NCI-H1417 (cell line): ENCODE measurements at regions not wholly inside any gene's neighbourhood (a gene's known extent, or its start where the extent isn't known, plus 50 kb on each side); places are given as distances from the start of the nearest gene placed in this dataset.

Source experiments
- DNase-seq, 3 experiments: peaks; one replicate each; lab custom pipeline; 2025; lab: John Stamatoyannopoulos, UW

GRCh38 chr12:131486451-131487230 lies 224.2 kb upstream of the SFSWAP start:
- DNase-seq, result no peak

DNA sequence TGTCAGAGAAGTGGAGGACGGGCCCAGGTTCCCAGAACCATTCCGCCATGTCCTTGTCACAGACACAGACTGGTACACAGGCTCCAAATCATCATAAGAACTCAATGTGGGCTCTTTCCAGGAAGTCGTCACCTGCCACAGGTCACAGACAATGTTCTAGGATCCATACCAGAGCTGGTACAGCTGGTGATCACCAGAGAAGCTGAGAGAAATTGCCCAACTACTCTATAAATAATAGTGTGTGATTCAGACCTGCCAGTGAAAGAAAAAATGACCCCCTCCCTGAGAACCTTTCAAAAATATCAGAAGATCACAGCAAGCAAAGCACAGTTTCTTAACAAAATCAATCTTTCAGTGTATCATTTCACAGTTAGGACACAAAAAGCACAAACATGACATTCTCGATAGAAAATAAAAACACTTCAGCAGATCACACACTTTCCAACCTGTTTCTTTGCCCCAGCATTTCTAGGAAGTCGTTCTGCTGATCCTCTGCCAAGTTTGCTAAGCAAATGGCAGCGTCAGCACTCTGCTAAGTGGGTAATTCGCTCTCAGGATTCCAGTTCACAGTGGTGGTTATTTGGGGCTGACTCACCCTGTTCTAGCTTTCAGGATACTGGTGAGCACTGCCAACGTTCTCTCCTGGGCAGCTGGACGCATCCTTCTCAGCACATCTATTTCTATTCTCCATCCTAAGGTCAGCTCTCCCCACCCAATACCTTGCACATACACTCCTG lies 223.3 kb upstream of the SFSWAP start:
- DNase-seq, result no peak

GRCh38 chr12:131489718-131490117 lies 221.2 kb upstream of the SFSWAP start:
- DNase-seq, result no peak

DNA sequence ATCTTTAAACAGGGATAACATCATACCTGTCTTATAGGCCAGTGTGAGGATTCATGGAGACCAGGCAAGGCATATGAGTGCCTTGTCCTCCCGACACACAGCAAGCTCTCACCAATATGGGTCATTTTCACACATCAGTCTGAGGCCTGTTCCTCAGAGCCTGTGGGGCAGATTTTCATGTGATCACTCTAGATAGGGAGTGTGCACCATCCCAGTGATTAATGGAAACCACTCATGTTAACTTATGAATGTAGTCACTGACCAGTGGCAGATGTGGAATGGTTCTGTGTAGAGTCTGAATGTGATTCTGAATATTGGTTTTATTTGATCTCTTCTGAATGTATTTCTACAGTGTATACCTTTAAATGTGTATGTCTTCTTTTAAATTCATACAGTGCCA lies 219.7 kb upstream of the SFSWAP start:
- no peak for DNase-seq

GRCh38 chr12:131491916-131492490 lies 218.9 kb upstream of the SFSWAP start:
- no peak for DNase-seq

DNA sequence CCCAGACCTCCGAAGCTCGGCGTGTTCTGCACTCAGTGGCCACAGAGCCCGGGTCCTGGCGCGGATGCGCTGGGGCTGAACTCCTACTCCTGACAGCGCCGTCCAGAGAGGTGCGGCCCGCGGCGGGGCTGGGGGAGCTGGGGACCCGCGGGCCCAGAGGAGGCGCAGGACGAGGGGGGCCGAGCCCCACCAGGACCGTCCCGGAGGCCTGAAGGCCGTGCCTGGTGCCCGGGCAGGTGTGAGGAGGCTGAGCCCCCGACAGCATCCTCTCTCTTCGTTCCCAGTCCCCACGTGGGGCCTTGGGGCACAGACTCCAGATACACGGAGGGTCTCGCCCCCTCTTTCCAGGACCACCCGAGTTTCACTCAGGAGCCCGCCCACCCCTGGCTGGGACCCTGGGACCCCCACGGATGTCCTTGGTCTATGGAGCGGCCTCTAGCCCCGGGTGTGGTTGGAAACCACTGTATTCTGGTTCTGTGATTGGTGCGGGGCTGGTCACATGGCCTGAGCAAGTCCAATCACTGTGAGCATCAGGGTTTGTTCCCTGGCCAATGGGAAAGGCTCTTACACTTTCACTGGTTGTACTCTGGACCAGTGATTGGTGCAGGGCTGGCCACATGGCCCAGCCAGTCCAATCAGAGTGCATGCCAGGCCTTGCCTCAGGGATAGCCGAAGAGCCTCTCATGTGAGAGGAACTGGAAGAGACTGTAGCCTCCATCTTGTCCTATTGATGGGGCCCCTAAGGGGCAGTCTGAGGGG lies 217.6 kb upstream of the SFSWAP start:
- DNase-seq, result no peak

- DNase-seq, result no peak
Measured at GRCh38 chr12:131494216-131494615, 216.7 kb upstream of the SFSWAP start.

DNA sequence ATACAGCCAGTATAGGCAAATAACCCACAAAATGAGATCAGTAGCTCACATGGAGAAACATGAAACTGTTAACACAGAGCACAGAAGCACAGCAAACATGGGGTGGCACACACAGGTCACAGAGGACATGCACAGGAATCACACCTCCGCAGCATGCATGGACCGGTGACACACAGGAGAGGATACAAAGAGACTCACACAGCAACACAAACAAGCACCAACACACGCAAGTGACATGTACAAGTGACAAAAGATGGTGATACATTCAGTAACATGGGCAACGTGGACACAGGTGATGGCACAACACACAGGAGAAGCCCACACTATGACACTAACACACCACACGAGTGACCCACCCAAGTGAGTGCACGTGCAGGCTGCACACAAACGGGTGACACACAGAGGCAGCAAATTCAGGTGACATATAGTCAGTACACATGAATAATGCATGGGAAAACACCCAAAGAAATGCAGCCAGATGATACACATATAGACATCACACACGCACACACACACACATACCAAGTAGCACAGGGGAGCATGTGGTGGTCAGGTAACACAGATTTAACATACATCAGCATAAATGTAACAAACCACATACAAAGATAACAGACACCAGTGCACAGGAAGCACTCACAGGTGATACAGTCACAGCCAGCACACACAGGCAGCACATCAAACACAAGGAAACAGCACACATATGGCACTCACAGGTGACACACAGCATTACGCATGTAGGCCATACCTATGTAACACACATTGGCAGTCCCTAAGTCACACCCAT lies 216.0 kb upstream of the SFSWAP start:
- no peak for DNase-seq

DNA sequence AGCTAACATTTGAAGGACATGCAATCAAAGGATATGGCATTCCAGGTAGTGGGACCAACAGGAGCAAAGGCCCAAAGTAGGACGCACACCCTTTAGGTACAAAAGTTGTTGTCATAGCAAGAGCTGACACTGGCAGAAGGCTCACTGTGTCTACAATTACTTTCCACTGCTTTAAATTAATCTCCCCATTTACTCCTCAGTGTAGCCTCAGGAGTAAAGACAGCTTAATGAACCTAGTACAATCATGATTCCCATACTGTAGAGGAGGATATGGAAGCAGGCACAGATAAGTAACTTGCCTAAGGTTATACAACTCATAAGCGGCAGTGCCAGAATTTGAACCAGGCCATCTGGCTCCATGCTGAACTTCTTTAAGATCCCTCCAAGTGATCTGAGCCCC lies 212.9 kb upstream of the SFSWAP start:
- DNase-seq, result no peak

DNA sequence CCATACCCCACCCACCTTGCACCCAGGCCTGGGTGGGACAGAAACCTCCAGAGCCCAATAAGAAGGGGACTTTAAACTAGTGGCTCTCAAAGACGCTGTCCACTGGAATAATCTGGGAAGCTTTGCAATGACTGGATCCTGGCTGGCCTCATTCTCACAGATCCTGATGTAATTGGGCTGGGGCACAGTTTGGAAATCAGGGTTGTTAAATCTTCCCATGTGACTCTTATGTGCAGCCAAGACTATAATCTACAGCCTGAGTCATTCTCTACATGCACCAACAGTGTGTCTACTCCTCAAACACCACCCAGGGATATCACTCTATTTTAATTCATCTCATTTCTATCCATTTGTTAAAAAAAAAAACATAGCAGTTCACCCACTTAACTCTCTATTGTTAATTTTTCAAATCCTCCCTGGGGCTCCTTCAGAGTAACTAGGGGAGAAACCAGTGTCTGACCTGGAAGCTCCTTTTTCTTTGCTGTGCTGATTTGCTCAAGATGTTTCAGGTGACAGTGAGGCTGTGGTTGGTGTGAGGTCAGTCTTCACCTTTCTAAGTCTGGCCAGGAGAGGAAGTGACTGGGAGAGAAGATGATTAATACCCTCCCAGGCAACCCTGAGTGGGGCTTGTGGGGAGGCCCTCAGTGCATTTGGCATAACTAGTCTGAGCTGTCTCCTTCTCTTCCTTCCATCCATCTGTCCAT lies 211.6 kb upstream of the SFSWAP start:
- no peak for DNase-seq

DNA sequence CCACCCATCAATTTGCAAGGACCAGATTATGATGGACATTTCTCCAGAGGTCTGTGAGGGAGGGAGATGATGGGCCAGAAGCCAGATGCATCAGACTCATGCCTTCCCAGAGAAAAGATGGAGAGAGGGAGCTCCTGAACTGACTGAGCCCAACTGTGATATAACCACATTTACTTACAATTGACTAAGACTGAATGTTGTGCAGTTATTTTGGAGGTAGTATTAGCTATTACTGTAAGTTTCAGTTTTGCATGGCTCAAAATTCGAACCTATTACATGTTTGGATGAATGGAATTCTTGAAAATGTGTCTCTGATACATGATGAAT lies 211.1 kb upstream of the SFSWAP start:
- no peak for DNase-seq

DNA sequence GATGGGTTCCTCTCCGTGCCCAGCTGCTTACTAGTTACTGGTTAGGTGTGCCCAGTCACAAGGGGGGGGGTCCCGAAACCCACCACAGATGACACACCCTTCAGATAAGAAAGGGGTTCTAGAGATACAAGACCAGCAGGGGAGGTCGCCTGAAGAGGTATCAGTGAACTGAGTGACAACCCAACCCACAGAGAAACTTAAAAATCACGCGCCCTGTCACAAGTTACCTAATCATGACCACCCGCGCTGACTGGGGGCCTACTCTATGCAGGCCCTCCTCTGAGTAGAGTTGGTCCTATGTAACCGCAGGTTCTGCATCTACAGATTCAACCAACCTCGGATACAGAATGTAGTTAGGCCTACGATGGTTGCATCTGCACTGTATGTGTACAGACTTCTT lies 210.3 kb upstream of the SFSWAP start:
- DNase-seq, result no peak

DNA sequence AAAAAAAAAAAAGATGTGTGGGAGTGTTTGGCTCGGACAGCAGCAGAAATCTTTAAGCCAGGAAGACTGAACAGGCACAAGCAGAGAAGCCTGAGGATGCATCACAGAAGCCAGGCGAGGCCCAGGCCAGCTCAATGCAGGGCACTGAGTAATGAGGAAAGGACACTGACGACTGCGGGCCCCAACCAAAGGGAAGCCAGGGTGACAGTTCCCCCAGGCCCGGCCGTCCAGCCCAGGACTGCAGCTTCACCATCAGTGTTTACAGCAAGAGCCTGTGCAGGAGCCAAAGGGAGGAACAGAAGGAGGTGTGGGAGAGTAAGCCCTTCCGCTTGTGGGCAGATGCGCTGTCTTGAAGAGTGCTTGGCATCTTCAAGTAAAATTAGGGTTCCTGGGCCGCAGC lies 205.3 kb upstream of the SFSWAP start:
- DNase-seq, result no peak

DNA sequence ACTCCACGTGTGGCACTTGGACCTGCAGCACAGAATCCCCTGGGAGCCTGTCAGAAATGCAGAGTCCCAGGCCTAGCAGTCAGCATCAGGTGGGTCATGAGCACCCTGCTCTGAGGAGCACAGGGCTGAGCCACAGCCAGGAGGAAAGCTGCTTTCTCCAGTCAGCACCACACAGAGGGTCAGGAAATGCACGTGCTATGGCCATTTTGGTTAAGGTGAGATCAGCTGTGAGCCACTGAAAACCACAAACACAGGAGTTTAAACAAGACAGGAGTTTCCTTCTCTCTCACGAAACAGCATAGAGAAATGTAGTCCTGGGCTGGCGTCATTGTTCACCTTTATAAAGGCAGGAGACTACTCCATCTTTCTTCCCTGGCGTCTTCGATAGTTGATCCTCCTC lies 204.5 kb upstream of the SFSWAP start:
- no peak for DNase-seq

DNA sequence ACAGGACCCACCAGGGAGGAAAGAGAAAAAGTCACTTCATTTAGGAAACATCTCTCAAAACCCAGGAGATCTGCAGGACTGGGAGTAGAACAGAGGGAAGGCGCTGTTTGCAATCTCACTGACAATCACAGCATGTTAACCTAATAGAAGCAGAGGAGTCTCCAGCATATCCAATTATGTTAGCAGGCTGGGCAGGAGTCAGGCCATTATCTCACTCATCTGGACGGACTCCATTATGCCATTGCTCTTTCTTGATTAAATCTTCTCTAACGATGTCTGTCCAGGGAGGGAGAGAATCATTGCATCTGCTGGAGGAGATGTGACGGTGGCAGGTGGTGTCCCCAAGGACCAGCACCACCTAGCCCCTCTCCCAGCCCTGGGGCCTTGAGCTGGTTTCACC lies 203.8 kb upstream of the SFSWAP start:
- DNase-seq, result no peak

GRCh38 chr12:131507881-131508280 lies 203.0 kb upstream of the SFSWAP start:
- no peak for DNase-seq

- no peak for DNase-seq
Measured at GRCh38 chr12:131509701-131510100, 201.2 kb upstream of the SFSWAP start.

- no peak for DNase-seq
Measured at GRCh38 chr12:131510431-131510830, 200.5 kb upstream of the SFSWAP start.

DNA sequence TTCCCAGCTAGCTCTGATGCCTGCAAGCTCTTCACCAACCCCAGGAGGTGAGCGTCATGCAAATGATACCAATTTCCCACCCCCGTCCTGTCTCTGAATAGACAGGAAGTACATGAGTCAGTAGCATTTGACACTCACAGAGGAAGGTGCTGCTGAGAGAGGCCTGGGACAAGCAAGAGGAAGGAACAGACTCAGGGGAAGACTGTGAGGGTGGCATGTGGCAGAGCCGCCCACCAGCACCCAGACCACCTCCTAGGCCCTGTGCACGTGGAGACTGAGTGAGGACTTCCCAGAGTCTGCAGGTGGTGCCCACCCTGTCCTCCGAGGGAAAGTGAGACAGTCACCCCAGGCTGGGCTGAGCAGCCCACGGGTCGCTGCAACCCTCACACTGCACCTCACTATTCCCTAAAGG lies 199.5 kb upstream of the SFSWAP start:
- DNase-seq, result no peak

- DNase-seq, result no peak
Measured at GRCh38 chr12:131511803-131512561, 198.9 kb upstream of the SFSWAP start.
